ES-I3 (cell line): ENCODE measurements at regions not wholly inside any gene's neighbourhood (a gene's known extent, or its start where the extent isn't known, plus 50 kb on each side); places are given as distances from the start of the nearest gene placed in this dataset.

Source experiments
- H3K36me3 ChIP-seq: 2 replicates; pipeline ENCODE4 v1.6.1; 2013; ENCODE audit warnings: mild to moderate bottlenecking, low read length, control low read depth, moderate library complexity; ENCODE audit not compliant: insufficient read depth
- H3K4me1 ChIP-seq: 2 replicates; pipeline ENCODE4 v1.6.1; 2013; ENCODE audit warnings: mild to moderate bottlenecking, control low read depth, low read length; ENCODE audit not compliant: insufficient read depth
- H3K9ac ChIP-seq: 2 replicates; pipeline ENCODE4 v1.6.1; 2013; ENCODE audit warnings: low read depth, mild to moderate bottlenecking, low read length, moderate library complexity
- H3K9me3 ChIP-seq: 2 replicates; pipeline ENCODE4 v1.6.1; 2013; ENCODE audit warnings: mild to moderate bottlenecking, low read length, moderate library complexity; ENCODE audit not compliant: control insufficient read depth, insufficient read depth

GRCh38 chr10:84053626-84054025 lies 85.7 kb upstream of the GHITM start:
- Histone ChIP-seq H3K9ac (no peak overlapping the region), H3K9me3 (no peaks in the 10 kb centered on the region; the same call in 1 of the 2 replicates)

DNA sequence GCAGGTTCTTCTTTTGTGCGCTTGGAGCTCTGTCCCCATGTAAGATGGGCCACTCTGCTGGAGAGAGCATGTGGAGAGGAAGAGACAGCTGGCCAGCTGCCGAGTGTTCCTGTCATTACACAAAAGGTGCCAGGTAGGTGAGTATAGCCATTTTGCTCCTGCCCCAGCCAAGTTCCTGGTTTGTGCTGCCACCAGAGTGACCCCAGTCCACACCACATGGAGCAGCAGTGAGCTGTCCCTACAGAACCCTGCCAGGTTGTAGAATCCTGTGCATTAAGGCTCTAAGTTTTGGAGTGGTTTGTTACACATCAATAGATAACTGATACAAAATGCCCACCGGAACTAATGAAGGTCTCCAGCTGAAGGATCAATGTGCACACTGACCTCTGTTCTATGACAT lies 84.6 kb upstream of the GHITM start:
- H3K9ac ChIP-seq: no peak overlapping the region
- no peaks in the 10 kb centered on the region; the same call in 1 of the 2 replicates for H3K9me3 ChIP-seq
- H3K36me3 ChIP-seq: no peaks in the 10 kb centered on the region
- peaks cover 3% of the 10 kb centered on the region; the same call in 1 of the 2 replicates for H3K4me1 ChIP-seq

More at GRCh38 chr10:84053626-84054025, 85.7 kb upstream of the GHITM start:
- Histone ChIP-seq H3K4me1 (peaks cover 3% of the 10 kb centered on the region; the same call in 1 of the 2 replicates), H3K36me3 (no peaks in the 10 kb centered on the region)

DNA sequence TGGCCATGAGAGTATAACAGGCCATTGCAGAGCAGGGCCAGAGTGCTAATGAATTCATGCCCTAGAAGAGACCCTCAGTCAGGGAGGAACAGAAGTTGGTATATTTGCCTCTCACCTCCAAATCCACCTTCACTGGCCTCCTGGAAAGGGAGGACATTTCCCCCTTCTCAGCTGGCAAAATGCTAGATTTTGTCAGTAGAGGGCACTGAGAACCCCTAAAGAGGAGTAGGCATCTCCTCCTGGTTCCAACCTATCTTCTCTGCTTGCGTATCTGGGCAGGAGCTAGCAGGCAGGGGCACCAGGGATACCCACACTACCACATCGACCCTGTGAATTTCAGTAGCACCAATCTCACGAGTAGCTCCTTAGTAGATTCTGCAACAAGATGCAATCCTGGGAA lies 79.8 kb upstream of the GHITM start:
- Histone ChIP-seq H3K36me3 (no peaks in the 10 kb centered on the region), H3K4me1 (peaks cover 3% of the 10 kb centered on the region; the same call in 1 of the 2 replicates), H3K9ac (no peak overlapping the region), H3K9me3 (no peaks in the 10 kb centered on the region)

DNA sequence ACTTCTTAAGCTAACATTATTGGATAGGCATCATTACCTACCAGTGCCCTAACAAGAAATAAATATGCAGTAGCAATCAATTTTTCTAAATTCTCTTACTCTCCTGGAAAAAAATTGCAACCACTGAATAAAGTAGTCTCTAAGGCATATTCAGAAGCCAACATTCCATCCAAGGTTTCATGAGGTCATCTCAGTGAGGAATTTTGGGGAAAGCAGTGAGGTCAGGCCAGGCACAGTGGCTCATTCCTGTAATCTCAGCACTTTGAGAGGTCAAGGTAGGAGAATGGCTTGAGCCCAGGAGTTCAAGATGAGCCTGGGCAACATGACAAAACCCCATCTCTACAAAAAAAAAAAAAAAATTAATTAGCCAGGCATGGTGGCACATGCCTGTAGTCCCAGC lies 75.9 kb upstream of the GHITM start:
- Histone ChIP-seq H3K9me3 (no peaks in the 10 kb centered on the region), H3K9ac (no peak overlapping the region), H3K4me1 (no peaks in the 10 kb centered on the region; the same call in 1 of the 2 replicates), H3K36me3 (no peaks in the 10 kb centered on the region)

GRCh38 chr10:84065804-84066601 lies 73.3 kb upstream of the GHITM start:
- Histone ChIP-seq H3K9me3 (no peaks in the 10 kb centered on the region), H3K4me1 (no peaks in the 10 kb centered on the region; the same call in 1 of the 2 replicates), H3K36me3 (no peaks in the 10 kb centered on the region), H3K9ac (no peak overlapping the region)

DNA sequence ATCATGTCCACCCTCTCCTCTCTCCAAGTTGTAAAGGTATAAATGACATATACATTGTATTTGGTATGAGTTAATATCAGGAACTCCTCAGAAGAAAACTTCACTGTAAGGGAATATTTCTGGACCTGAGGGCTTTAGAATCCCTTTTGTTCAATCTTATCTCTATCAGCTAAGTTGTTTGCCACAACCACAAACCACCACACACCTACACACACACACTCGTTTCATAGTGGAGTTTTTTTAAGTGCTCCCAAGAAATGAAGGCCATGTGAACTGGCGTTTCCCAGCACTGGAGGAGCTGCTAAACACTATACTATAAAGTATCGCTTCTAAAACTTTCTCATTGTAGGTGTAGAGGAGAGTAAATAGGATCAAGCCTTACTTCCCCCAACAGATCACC lies 64.8 kb upstream of the GHITM start:
- H3K9ac ChIP-seq: no peak overlapping the region
- no peaks in the 10 kb centered on the region for H3K9me3 ChIP-seq
- no peaks in the 10 kb centered on the region for H3K36me3 ChIP-seq
- H3K4me1 ChIP-seq: no peaks in the 10 kb centered on the region

DNA sequence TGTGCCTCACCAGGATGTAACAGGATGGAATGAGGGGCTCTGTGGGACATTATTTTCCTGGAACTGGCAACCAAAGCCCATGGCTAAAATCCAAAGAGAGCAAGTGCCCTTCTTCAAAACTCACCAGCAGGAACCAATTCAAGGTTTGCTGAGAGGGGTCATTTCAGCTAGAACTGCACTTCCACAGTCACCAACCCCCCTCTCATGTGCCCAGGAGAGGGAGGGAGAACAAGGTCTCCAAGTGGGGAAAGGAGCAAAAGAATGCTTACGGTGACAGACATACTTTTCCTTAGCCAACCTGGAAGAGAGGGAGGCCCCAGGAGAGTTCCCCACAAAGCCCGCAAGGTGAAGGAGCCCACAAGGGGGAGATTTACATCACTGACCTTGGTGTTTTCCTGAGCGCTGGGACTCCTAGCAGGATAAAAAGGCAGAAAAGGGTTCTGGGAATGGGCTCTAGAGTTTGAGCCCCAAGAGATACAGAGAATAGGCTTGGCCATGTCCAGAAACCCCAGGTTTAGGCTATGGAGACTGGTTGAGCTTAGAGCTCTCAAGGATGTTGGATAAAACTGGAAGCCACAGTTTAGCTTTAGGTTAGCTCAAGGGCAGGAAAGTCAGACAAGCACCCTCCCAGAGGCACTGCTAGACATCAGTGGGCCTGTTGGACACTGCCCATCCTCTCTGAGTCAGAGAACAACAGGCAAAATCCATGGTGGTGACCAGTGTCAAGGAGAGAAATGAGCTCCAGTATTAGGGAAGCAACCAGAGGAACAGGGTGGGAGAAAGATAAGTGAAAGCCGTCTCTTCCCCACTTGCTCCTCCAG lies 63.9 kb upstream of the GHITM start:
- no peaks in the 10 kb centered on the region for H3K36me3 ChIP-seq
- H3K4me1 ChIP-seq: no peaks in the 10 kb centered on the region
- no peaks in the 10 kb centered on the region for H3K9me3 ChIP-seq
- no peak overlapping the region for H3K9ac ChIP-seq

GRCh38 chr10:84076047-84076388 lies 63.3 kb upstream of the GHITM start:
- Histone ChIP-seq H3K4me1 (no peaks in the 10 kb centered on the region), H3K36me3 (no peaks in the 10 kb centered on the region), H3K9ac (no peak overlapping the region), H3K9me3 (no peaks in the 10 kb centered on the region)

DNA sequence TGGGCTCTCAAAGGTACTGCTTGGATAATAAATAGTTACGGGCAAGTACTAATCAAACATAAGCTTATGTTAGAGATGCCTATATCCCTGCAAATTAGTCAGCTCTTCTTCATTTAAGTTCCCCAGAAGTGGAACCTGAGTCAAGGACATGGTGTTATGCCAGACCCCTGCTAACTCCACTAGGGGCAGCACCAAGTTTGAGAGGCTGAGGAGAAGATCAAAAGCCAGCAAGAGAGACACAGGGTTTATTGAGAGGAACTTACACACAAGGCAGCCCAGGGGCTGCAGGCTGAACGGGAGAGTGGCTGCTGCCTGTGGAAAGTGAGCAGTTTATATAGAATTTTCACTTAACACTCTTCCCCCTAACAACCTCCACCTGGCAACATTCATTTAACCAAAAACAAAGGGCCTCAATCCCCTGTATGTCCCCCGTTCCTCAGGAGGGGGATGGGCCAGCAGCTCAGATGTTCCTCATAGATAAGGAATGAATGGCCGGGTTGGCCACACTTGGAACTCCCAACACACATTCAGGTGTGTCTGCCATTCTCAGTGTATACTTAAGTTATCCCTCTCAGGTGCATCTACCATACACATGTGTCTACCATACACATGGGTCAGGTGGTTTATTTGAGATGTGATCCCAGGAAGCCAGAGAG lies 62.6 kb upstream of the GHITM start:
- Histone ChIP-seq H3K4me1 (no peaks in the 10 kb centered on the region), H3K9ac (no peak overlapping the region), H3K36me3 (no peaks in the 10 kb centered on the region), H3K9me3 (no peaks in the 10 kb centered on the region)

GRCh38 chr10:84077768-84078167 lies 61.5 kb upstream of the GHITM start:
- H3K36me3 ChIP-seq: no peaks in the 10 kb centered on the region
- no peak overlapping the region for H3K9ac ChIP-seq
- no peaks in the 10 kb centered on the region for H3K4me1 ChIP-seq
- no peaks in the 10 kb centered on the region for H3K9me3 ChIP-seq

DNA sequence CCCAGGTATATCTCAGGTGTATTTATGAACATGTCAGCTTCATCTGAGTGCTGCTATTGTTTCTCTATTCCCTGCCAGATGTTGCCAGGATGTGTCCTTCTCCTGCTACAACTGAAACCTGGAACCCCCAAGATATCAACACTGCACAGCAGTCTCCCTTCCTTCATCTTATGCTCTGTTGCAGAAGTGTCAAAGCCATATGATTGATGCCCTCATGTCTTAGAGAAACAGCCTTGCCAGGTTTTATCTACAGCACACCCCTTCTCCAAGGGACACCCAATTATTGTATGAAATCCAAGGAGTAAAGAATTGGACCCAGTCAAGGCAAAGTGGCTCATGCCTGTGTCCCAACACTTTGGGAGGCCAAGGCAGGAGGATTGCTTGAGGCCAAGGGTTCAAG lies 60.5 kb upstream of the GHITM start:
- H3K9ac ChIP-seq: no peak overlapping the region

GRCh38 chr10:84084342-84084741 lies 55.0 kb upstream of the GHITM start:
- Histone ChIP-seq H3K4me1 (no peaks in the 10 kb centered on the region), H3K9me3 (no peaks in the 10 kb centered on the region), H3K9ac (no peak overlapping the region), H3K36me3 (no peaks in the 10 kb centered on the region)

More for the DNA sequence above, 60.5 kb upstream of the GHITM start:
- no peaks in the 10 kb centered on the region for H3K9me3 ChIP-seq
- no peaks in the 10 kb centered on the region for H3K36me3 ChIP-seq
- no peaks in the 10 kb centered on the region for H3K4me1 ChIP-seq

- H3K9me3 ChIP-seq: no peaks in the 10 kb centered on the region
- no peak overlapping the region for H3K9ac ChIP-seq
- H3K36me3 ChIP-seq: no peaks in the 10 kb centered on the region
- no peaks in the 10 kb centered on the region for H3K4me1 ChIP-seq
Observed at GRCh38 chr10:84087202-84087601, 52.1 kb upstream of the GHITM start.

GRCh38 chr10:84088626-84089025 lies 50.7 kb upstream of the GHITM start:
- H3K36me3 ChIP-seq: no peaks in the 10 kb centered on the region
- no peak overlapping the region for H3K9ac ChIP-seq
- H3K9me3 ChIP-seq: no peaks in the 10 kb centered on the region
- no peaks in the 10 kb centered on the region for H3K4me1 ChIP-seq
